Loucy (cell line): ENCODE measurements at regions not wholly inside any gene's neighbourhood (a gene's known extent, or its start where the extent isn't known, plus 50 kb on each side); places are given as distances from the start of the nearest gene placed in this dataset.

ENCODE experiments used
- CTCF ChIP-seq: fragments of 200-600 bp; sonication (generic); conservative IDR thresholded peaks from 2 replicates; pipeline ENCODE4 v1.5.1; 2014; ENCODE audit warnings: mild to moderate bottlenecking, antibody characterized with exemption, low read length
- EZH2phosphoT487 ChIP-seq: fragments of 200-600 bp; IDR thresholded peaks from 2 replicates; pipeline ENCODE4 v1.6.1; 2018; ENCODE audit warnings: antibody characterized with exemption, mild to moderate bottlenecking, moderate library complexity, borderline replicate concordance

- TF ChIP-seq EZH2phosphoT487 (no peak), CTCF (no peak)
Observed at GRCh38 chr4:180994722-180995121, 1248.5 kb upstream of the TENM3 start.
